ENCODE measurements at regions not wholly inside any gene's neighbourhood (a gene's known extent, or its start where the extent isn't known, plus 50 kb on each side); places are given as distances from the start of the nearest gene placed in this dataset.

DNA sequence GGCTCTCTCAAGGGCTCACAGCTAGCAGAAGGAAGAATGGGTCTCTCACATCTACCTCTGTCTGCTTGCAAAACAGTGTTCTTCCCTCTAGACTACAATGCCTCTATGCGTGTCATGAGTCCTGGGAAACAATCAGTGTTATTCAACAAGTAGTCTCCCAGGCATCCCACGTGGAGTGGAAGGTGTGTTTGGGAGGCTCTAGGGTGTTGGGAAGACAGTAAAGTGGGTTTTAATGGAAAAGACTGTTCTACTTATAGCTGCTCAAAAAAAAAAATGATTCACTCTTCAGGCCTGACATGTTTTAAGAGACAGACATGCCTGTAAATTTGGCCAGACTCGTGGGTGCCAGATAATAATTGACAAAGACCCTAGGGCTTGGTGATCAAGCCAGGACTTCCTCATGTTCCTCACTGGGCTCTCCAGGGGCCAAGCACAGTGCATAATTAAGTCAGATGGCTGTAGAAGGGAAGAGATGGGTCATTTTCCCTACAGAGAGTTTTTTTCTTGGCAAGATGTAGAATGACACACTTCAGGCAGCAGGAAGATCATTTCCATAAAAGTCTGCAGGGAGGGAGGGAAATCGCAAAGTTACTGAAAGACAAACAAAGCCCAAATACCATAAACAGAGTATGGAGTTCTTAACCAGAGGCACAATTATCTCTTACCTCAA lies 246.4 kb downstream of the ACTL7B start:
- DNase-seq (ENCODE audit: low read depth in 2 of 2), result no peak

DNA sequence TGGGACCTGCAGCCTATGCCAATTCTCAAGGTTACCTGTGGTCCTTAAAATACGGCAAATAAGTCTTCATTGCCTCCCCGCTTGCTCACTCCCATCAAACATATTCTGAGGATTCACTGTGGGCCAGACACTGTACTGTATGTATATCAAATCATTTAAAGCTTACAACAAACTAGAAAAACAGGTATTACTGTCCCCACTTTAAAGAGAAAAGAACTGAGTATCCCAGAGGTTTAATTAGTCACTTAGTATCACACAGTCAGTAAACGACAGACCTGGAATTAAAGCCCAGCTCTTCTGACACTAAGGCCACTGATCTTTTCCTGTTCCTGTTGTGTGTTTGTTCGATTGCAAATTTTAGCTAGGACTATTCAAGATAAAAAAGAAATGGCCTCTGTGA lies 248.2 kb downstream of the ACTL7B start:
- DNase-seq (ENCODE audit: low read depth in 2 of 2), result no peak

DNA sequence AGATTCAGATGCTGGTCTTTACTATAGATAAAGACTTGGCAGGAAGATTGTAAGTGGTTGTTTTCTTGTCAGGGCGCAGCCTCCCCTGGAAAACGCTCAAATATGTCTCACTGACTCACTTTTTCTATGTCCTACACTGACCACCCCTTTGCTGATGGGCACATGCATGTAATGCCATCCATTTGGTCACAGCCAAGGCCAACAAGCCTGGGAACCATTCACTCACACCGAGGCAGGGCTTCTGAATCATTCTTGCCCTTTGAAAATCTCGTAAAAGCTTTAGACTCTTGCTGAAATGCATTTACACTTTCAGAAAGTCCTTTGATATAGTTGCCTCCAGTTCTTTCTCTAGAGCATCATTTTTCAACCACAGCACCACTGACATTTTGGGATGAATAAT lies 249.4 kb downstream of the ACTL7B start:
- DNase-seq (ENCODE audit: low read depth in 2 of 2), result no peak

DNA sequence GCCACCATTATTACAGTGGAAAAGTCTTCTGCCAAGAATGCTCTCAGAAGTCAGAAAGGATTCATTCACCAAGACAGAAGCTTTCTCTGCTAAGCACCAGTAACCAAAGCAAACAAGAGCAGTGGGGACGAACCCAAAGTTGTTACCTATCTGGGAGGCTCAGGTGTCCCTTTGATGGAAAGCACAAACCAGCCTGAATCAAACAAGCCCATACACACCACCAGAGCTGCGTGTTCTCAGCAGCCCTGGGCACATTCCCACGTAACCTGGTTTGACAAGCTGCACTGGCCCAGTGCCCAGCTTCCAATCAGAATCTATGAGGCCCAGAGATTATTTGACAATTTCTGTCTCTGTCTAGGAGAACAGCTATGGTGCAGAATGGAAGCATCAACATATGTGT lies 252.6 kb downstream of the ACTL7B start:
- no peak for DNase-seq (ENCODE audit: low read depth in 2 of 2)

DNA sequence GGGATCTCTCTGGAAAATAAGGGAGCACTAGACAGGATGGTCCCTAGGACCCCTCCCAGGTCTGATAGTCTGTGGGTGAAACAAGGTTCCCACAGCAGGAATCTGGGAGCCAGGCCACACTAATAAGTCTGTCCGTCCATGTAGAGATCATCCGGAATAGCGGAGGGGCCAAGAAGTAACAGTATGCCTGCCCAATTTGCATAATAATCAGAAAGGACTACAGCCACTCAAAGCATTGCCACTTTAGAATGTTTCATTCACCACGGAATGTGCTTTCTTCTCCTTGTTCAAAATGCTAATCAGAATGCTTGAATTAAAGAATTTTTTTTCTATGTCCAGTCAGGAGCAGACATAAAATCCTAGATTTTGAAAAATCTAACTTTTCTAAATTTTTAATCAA lies 254.9 kb downstream of the ACTL7B start:
- DNase-seq (ENCODE audit: low read depth in 2 of 2), result no peak

DNA sequence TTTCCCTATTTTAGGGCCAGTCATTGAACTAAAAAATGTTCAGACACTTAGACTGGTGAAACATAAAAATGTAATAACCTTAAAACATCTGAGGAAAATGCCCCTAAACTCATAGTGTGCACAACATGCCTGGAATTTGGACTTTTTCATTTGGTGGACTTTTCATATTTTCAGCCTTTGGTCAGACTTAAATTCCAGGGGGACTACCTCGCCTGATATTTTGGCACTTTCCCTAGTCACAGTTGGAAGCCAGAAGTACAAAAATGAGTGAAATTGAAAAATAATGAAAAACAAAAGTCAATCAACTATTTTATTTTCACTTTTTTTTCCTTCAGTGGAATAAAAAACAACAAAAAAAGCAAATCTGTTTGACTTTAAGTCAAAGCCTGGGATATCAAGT lies 256.2 kb downstream of the ACTL7B start:
- DNase-seq (ENCODE audit: low read depth in 2 of 2), result no peak

DNA sequence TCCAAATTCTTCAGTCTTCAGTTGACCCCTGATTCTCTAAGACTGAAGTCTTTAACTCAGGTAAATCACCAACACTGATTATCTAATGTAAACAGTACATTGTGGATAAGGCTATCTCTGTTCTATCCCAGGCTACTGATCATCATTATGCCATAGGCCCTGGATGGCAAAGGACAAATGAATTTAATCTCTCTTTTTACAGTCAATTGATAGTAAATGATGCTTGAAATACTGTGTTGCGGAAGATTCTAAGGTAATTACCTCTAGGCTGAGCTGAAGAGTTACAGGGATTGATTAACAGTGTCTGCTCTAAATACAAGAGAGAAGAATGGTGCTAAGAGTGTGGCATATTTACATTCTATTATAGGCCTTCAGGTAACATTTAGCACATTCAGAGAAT lies 264.7 kb downstream of the ACTL7B start:
- DNase-seq (ENCODE audit: low read depth in 2 of 2), result no peak

DNA sequence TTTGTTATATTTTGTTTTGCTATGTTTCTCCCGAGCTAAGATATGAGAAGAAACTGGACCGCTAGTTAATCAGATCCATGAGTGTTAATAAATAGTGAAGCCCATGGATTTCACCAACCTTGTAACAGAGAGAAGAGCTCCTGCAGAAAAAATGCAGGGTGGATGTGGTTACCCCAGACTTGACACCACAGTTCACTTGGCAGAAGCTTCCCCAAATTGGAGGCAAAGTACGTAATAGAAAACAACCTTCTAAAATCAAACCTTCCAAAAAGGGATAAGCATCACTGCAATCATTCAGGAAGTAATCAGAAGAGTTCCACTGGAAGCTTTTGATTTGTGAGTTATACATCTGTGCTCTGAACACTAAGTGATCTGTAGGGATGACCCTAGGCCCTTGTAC lies 267.5 kb downstream of the ACTL7B start:
- no peak for DNase-seq (ENCODE audit: low read depth in 2 of 2)

DNA sequence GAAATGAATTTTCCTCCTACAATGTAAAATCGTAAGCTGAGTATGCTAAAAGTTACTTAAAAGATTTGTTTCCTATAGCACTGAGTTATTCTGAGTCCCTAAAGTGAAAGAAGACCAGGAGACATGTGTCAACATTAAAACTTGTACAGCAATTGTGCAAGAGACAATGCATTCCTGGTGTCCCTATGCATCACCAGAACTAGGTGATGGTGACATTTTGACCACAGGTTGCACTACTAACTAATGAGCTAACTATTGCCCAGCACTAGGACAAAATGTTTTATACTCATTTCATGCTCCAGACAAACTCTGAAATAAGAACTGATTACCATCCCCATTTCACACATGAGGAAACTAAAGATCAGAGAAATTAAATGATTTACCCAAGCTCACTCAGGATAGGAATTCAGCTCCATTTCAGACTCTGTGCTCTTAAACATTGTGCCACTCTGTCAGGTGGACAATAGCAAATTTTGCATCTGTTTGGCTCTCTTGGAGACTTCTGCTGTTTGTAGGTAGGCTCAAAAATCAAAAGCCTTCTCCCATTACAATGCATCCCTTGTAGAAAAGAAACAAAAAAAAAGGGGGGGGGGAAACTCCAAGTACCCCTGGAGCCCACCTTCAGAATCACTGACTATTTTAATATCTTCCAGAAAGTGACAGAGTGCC lies 269.2 kb downstream of the ACTL7B start:
- no peak for DNase-seq (ENCODE audit: low read depth in 2 of 2)

DNA sequence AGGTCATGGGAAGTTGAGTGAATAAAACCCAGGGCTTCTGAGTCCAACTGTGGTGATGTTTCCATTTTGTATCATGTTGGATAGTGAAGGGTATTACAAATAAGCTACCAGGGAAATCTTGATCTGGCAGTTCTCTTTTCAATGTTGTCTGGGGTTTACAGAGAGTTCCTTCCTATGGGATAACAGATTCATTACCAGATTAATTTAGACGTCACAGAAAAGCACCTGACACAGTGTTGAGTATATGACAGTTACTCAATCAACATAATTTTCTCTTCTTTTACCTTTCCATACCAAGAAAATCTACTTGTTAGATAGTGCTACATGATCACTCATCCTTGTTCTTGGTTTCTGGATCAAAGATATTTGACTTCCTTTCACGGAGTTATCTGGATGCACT lies 270.9 kb downstream of the ACTL7B start:
- DNase-seq (ENCODE audit: low read depth in 2 of 2), result no peak

DNA sequence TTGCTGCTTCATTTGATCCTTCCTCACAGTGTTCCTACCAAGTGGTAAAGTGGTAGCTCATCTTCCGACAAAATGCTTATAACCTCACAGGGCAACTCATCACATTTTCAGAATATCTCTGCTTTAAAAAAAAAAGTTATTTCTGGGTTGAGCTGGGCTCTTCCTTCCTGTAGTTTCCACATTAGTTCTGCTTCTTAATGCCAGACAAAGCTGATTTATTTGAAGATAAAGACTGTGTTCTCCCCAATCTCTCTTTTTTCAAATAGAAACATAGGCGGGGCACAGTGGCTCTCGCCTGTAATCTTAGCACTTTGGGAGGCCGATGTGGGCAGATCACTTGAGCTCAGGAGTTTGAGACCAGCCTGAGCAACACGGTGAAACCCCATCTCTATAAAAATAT lies 273.1 kb downstream of the ACTL7B start:
- no peak for DNase-seq (ENCODE audit: low read depth in 2 of 2)

DNA sequence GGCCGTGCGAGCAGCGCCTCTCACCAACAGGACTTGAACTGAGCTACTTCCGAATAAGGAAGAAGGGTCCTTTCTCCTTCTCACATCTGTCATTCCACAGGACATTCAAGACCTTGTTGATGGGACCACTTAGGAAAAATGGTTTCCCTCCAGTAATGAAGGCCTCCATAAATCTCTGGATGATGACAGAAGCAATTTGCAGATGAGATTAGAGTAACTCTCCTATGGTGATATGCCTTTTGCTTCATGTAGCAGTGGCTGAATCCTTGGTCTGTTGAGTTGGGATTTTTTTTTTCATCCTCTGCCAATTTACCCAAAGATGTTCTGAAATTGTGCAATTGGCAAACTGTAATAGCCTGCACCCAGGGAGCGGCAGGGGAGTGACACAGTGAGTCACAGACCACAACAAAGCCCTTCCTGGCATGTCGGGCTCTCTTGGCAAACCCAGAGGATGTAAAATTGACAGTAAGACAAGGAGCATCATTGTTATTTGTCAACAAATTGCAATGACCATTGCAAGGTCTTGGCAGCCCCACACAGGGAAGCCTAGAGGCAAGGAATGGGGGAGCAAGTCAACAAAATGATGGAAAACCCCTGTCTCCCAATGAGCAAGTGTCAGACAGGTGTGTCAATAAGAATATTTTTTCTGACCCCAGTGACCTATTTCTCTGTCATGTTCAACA lies 275.9 kb downstream of the ACTL7B start:
- no peak for DNase-seq (ENCODE audit: low read depth in 2 of 2)

DNA sequence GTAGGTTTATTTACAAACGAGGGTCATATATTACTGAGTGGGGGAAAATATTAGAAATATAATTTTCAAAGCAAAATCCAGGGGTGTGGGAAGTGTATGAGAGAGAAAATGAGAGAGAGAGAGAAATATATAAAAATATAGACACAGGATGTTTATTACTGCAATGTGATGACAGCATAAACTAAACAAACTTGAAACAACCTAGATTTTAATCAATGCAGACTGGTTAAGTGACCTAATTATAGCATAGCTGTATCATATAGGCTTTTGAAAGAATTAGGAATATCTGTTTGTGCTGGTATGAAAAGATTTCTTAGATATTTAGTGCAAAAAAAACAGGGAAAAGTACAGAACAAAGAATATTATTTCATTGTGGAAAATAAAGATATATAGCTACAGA lies 280.5 kb downstream of the ACTL7B start:
- DNase-seq (ENCODE audit: low read depth in 2 of 2), result no peak

DNA sequence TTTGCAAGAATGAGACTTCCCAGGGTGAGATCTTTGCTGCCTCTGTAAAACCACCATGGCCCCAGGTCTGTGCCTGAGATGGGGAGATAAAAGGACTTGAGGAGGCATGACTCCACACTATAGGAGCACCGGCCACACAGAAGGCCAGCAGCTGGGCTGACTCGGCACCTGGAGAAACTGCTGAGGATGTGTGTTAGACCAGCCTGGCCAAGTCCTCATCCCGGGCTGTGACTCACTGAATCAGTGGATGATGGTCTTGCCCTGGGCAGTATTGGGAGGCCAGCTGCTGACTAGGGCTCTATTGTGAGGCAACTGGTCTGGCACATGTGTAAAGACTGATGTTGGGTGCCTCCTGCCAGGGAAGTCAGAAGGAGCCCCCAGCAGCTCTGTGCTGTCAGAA lies 286.2 kb downstream of the ACTL7B start:
- DNase-seq (ENCODE audit: low read depth in 2 of 2), result no peak

DNA sequence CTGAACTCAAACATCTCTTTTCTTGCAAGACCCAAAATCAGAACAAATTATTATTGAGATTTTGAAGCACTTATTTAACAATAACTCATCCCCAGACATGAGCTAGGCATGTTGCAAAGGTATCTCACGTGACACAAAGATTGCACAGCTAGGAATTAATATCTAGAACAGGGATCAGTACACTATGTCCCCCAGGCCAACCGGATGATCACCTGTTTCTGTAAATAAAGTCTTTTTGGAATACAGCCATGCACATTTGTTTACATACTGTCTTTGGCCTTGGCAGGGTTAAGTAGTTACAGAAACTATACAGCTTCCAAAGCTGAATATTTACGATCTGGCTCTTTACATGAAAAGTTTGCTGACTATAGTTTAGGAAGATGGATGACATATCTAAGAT lies 287.7 kb downstream of the ACTL7B start:
- no peak for DNase-seq (ENCODE audit: low read depth in 2 of 2)

DNA sequence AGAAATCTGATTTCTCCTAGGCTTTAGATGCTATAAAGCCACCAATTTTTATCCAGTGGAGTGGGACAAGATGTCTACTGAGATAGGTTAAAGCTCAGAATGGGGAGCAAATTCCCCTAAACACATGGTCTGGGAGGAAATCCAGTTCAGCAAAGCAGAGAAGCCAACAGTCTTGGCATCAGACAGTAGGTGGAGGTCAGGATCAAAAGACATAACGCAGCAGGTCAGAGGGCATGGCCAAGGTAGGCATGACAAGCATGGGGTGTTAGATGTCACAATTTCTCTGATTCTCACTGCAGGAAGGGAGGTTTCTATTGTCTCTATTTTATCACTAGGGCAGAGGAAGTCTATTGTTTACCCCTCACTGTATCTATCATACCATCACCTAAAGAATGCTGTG lies 288.2 kb downstream of the ACTL7B start:
- DNase-seq (ENCODE audit: low read depth in 2 of 2), result no peak

DNA sequence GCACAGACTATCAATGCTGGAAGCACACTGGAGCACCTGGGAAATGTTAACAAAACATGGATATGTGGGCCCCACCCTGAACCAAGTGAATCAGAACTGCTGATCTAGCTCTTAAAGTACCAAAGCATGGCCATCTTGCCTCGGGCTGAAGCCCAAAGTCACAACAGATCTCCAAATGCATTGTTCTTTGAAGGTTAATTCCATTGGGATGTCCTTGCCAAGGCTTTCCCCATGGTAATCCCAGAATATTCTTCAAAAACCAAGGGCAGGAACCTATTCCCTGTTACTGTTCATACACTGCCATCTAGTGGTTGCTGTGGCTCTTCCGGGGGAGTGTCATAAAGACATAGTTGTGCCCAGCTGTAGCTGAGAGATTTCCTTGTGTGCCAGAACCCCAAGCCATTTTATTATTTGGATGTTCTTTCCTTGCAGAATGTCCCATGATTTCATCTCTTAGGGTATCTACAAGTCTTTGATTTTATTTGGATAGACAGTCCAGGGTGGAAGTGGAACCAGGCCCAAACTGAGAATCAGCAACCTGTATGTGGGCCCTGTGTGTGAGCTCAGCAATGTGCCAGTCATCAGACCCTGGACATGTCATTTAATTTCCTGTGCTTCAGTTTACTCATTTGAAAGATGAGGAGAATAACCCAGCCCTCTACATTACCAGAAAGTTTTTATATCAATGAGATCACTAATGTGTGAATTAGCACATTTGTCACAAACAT lies 290.0 kb downstream of the ACTL7B start:
- no peak for DNase-seq (ENCODE audit: low read depth in 2 of 2)

DNA sequence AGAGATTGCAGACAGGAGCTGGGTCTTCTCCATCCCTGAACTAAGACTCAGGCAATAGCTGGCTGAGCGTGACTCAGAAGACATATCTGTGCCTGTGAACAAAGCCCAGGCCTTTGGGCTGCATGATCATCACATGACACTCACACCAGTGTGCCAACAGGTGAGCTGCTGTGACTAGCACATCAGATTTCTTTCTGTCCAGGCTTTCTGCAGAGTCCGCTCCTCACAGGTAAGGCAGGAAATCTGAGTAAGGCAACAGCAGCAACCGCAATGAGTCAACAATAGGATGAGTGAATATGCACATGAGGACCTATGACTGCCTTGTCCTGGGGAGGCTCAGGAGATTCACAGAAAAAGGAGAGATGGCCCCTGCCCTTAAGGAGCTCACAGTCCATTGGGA lies 293.6 kb downstream of the ACTL7B start:
- no peak for DNase-seq (ENCODE audit: low read depth in 2 of 2)

DNA sequence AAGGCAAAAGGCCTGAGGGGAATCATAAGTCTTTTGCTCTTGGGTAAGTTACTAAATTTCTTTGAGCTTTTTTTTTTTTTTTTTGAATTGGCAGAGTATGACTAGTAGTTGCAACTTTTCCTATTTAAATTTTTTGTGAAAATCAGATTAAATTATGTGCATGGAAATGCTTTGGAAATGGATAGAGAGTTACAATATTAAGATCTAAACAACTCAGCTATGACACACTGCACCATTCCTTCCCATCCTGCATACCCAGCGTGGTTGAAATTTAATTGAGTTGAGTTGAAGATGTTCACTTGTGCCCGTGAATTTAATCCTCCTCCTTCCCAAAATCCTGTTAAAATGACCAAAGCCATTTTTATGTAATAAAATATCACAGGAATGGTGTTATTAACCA lies 296.4 kb downstream of the ACTL7B start:
- no peak for DNase-seq (ENCODE audit: low read depth in 2 of 2)

DNA sequence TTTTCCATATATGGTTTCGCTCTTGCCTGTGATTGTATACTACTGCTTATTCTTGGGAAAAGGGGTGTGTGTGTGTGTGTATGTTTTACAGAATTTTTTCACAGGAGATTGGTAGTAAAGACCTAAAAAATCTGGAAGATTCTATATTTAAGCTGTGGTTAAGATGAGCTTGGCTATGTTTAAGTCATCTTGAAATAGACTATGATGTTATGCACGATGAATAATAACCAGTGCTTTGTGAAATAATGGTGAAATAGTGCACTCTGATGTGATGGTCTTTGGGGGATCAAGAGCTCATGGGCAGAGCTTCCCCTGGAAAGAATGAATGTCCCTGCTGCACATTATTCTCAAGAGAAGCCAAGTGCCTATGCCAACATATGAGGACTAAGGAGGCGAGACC lies 301.0 kb downstream of the ACTL7B start:
- no peak for DNase-seq (ENCODE audit: low read depth in 2 of 2)

DNA sequence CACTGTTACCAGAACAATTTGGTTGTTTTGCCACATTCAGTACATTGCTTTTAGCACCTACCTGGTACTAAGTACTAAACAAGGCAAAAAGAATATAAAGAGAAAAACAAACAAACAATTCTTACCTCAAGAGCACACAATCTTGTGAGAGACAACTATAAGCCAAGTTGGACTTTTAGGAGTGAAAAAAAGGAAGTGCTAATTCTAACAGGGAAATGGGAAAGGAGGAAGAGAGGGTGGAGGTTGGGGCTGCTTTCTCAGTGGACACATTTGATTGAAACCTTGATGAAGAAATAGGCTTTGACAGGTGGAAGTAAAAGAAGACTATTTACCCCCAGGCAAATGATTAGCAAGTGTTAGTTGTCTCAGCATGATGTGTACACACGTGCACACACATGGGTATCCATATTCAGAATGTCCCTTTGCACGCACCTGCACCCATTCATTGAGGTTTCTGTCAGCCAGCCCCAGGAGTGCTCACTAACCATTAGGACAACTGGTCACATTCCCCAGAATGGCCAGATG lies 302.6 kb downstream of the ACTL7B start:
- no peak for DNase-seq (ENCODE audit: low read depth in 2 of 2)

DNA sequence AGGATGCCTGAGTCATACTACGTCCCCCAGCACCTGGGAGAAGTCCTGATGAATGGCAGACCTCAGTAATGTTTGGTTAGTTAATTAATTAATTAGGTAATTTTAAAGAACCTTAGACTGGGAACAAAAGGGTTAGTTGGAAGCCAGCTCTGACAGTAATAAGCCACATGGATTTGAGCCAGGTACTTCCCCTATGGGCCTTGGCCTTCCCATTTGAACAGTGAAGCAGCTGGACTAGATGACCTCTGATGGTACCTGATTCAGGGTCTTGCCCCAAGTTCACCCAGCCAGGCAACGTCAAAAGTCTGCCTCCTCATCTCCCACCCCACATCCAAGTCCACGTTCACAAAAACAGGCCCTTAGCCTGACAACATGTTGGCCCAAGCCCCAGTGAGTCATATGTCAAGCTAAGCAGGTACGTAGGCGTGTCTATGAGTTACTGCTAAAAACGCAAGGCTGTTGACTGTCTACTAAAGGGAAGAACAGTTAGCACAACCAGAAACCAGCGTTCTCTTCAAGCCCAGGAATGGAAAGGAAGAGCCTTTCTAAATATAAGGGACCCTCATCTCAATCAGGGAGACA lies 303.2 kb downstream of the ACTL7B start:
- no peak for DNase-seq (ENCODE audit: low read depth in 2 of 2)

Data from stimulated activated CD8-positive, alpha-beta memory T cell treated with anti-CD3 and anti-CD28 coated beads, Interleukin-7, amount 100 ng/mL, for 1 hour (primary cell).